ENCODE measurements at regions not wholly inside any gene's neighbourhood (a gene's known extent, or its start where the extent isn't known, plus 50 kb on each side); places are given as distances from the start of the nearest gene placed in this dataset.
A peak's percentile ranks its signal among the peaks of the same experiment; 100 is the strongest.
"Not testable (repeated sequence)": the region's sequence is repeated elsewhere in the genome, so short reads cannot be mapped to it uniquely, and the experiment has no call there.

DNA sequence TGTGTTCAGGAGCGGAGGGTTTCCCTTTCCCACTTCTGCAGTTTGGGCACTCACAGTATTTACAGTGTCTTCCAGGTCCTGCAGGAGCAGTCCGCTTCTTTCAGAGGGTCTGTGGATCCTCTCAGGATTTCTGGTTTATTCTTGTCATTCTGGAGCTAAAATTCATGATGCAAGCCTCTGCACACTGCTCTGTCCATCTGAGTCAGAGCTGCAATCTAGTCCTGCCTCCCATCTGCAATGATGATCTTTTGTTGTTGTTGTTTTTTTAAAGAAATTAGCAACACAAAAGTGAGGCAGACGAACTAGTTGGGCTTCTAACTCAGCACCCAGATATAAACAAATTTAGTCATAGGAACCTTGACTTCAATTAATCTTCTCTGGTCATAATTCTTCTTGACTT lies 86.5 kb downstream of the DLEU7 start:
- Histone ChIP-seq H3K4me1 (ENCODE audit: control insufficient read depth in 2 of 2, insufficient read depth in 2 of 2, low read length in 1 of 2) (peaks cover 2 to 4% of the 10 kb centered on the region in 2 donors), H3K27me3 (ENCODE audit: control insufficient read depth in 1 of 2, insufficient read depth in 2 of 2, low read length in 2 of 2) (no peaks in the 10 kb centered on the region), H3K9me3 (ENCODE audit: control insufficient read depth in 2 of 2, insufficient read depth in 1 of 2, low read depth in 1 of 2, low read length in 1 of 2) (peaks cover 3 to 4% of the 10 kb centered on the region in 2 donors), H3K27ac (ENCODE audit: low read depth in 2 of 2, low read length in 1 of 2) (peak overlapping the region; percentile 80 to 92), H3K4me3 (ENCODE audit: low read depth in 1 of 2, low read length in 2 of 2) (no peak overlapping the region), H3K36me3 (ENCODE audit: control insufficient read depth in 2 of 2, insufficient read depth in 2 of 2, low read length in 1 of 2) (no peaks in the 10 kb centered on the region)
- WGBS, 2 donors = 51 to 66% methylated on average over 3 of the region's 3 CpGs

DNA sequence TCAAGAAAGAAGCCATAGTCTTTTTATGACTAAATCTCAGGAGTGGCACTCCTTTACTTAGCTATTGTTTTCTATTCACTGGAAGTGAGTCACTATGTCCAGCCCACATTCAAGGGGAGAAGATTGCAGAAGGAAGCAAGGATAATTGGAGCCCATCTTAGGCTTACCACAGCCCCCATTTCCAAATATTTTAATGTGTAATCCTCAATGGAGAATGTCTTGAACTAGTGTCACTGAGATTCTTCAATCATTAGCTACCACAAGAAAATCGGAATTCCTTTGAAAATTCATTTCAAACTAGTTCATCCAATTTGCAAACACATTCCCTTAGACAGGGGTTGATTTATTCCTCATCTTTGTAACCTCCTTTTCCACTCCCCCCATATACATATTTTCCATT lies 84.7 kb downstream of the DLEU7 start:
- H3K4me3 ChIP-seq (ENCODE audit: low read depth in 1 of 2, low read length in 2 of 2) = no peak overlapping the region
- peaks cover 3 to 4% of the 10 kb centered on the region in 2 donors for H3K9me3 ChIP-seq (ENCODE audit: control insufficient read depth in 2 of 2, insufficient read depth in 1 of 2, low read depth in 1 of 2, low read length in 1 of 2)
- no peaks in the 10 kb centered on the region for H3K27me3 ChIP-seq (ENCODE audit: control insufficient read depth in 1 of 2, insufficient read depth in 2 of 2, low read length in 2 of 2)
- 92 to 97% methylated on average over 1 of the region's 1 CpG for WGBS, 2 donors
- H3K4me1 ChIP-seq (ENCODE audit: control insufficient read depth in 2 of 2, insufficient read depth in 2 of 2, low read length in 1 of 2) = peaks cover 2 to 4% of the 10 kb centered on the region in 2 donors
- no peaks in the 10 kb centered on the region for H3K36me3 ChIP-seq (ENCODE audit: control insufficient read depth in 2 of 2, insufficient read depth in 2 of 2, low read length in 1 of 2)
- peak overlapping the region in 1 of 2 donors; percentile 42 for H3K27ac ChIP-seq (ENCODE audit: low read depth in 2 of 2, low read length in 1 of 2)

DNA sequence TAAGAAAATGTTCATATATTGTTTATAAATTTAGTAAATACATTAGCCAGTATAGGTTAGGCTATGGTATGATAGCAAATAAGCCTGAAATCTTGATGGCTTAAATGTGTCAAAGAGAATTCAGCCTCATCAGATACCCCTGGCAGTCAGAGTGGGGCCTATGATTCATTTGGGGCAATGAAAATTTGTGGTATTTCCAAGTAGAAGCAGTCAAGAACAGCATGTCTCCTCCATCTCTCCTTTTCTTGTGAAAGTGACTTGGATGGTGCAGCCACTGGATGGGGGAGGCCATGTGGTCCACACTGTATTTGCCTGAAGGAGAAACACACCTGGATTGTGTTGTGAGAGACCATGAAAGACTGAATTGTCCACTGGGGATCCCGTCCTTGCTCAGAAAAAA lies 82.7 kb downstream of the DLEU7 start:
- 75 to 91% methylated on average over 1 of the region's 1 CpG for WGBS, 2 donors

DNA sequence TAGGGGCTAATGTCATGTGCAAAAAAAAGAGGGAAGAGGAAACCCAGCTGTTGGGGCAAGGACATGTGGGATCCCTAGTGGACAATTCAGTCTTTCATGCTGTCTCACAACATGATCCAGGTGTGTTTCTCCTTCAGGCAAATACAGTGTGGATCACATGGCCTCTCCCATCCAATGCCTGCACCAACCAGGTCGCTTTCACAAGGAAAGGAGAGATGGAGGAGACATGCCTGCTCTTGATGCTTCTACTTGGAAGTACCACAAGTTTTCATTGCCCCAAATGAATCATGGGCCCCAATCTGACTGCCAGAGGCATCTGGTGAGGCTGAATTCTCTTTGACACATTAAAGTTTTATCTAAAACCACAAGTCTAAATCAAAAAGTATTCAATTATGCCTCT lies 82.1 kb downstream of the DLEU7 start:
- Histone ChIP-seq H3K4me1 (ENCODE audit: control insufficient read depth in 2 of 2, insufficient read depth in 2 of 2, low read length in 1 of 2) (peaks cover under 1 to 1% of the 10 kb centered on the region in 2 donors), H3K9me3 (ENCODE audit: control insufficient read depth in 2 of 2, insufficient read depth in 1 of 2, low read depth in 1 of 2, low read length in 1 of 2) (peaks cover 3 to 4% of the 10 kb centered on the region in 2 donors), H3K27me3 (ENCODE audit: control insufficient read depth in 1 of 2, insufficient read depth in 2 of 2, low read length in 2 of 2) (no peaks in the 10 kb centered on the region), H3K36me3 (ENCODE audit: control insufficient read depth in 2 of 2, insufficient read depth in 2 of 2, low read length in 1 of 2) (no peaks in the 10 kb centered on the region), H3K4me3 (ENCODE audit: low read depth in 1 of 2, low read length in 2 of 2) (no peak overlapping the region), H3K27ac (ENCODE audit: low read depth in 2 of 2, low read length in 1 of 2) (peak overlapping the region in 1 of 2 donors; percentile 19)
- 58 to 68% methylated on average over 1 of the region's 1 CpG for WGBS, 2 donors

More for the DNA sequence above, 82.7 kb downstream of the DLEU7 start:
- Histone ChIP-seq H3K27ac (ENCODE audit: low read depth in 2 of 2, low read length in 1 of 2) (no peak overlapping the region), H3K36me3 (ENCODE audit: control insufficient read depth in 2 of 2, insufficient read depth in 2 of 2, low read length in 1 of 2) (no peaks in the 10 kb centered on the region), H3K4me3 (ENCODE audit: low read depth in 1 of 2, low read length in 2 of 2) (no peak overlapping the region), H3K4me1 (ENCODE audit: control insufficient read depth in 2 of 2, insufficient read depth in 2 of 2, low read length in 1 of 2) (peaks cover 2 to 4% of the 10 kb centered on the region in 2 donors), H3K9me3 (ENCODE audit: control insufficient read depth in 2 of 2, insufficient read depth in 1 of 2, low read depth in 1 of 2, low read length in 1 of 2) (peaks cover 3 to 4% of the 10 kb centered on the region in 2 donors), H3K27me3 (ENCODE audit: control insufficient read depth in 1 of 2, insufficient read depth in 2 of 2, low read length in 2 of 2) (no peaks in the 10 kb centered on the region)

DNA sequence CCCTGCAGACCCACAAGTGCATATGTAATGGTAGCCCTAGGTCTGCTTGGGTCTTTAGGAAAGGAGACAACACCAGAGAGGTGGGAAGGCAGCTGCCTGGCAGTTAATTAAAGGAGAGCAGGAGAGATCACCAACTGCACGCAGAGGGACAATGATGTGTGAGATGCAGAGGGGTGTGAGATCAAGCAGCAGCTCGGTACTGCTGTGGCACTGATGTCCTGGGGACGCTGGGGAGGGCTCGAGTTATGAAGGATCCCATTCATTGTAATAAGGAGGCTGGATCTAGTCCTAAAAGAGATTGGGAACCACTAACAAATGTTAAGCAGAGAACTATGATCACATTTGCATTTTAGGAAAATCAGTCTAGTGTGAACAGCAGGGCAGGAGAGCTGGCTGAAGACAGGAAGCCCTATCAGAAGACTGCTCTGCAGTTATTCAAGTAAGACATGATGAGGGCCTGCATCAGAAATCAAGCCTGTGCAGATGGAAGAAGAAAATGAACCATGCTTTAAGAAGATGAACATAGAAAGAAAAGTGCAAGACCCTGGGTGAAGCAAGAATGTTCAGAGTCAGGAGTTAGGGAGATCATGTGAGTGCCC lies 80.4 kb downstream of the DLEU7 start:
- no peak overlapping the region for H3K4me3 ChIP-seq (ENCODE audit: low read depth in 1 of 2, low read length in 2 of 2)
- 84 to 93% methylated on average over 4 of the region's 4 CpGs for WGBS, 2 donors
- no peak overlapping the region for H3K27ac ChIP-seq (ENCODE audit: low read depth in 2 of 2, low read length in 1 of 2)
- no peaks in the 10 kb centered on the region for H3K4me1 ChIP-seq (ENCODE audit: control insufficient read depth in 2 of 2, insufficient read depth in 2 of 2, low read length in 1 of 2)
- H3K36me3 ChIP-seq (ENCODE audit: control insufficient read depth in 2 of 2, insufficient read depth in 2 of 2, low read length in 1 of 2) = no peaks in the 10 kb centered on the region
- H3K9me3 ChIP-seq (ENCODE audit: control insufficient read depth in 2 of 2, insufficient read depth in 1 of 2, low read depth in 1 of 2, low read length in 1 of 2) = peaks cover 3 to 4% of the 10 kb centered on the region in 2 donors
- no peaks in the 10 kb centered on the region for H3K27me3 ChIP-seq (ENCODE audit: control insufficient read depth in 1 of 2, insufficient read depth in 2 of 2, low read length in 2 of 2)

DNA sequence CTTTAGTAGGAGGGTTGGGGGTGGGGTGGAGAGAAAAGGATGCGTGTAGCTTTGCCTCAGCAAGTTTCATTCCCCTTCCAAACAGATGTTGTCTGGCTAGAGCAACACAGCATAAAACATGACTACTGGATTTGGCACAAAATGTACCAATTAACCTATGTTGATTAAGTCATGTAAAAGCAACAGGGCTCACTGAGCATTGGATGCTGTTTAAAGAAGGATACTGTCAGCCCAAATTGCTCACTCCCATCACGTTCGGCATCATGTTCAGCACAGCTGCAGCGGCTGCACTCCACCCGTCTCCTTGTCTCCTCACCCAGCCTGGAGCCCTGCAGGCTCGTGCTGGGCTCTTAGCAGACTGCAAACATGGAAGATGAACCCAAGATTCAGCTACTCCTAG lies 77.5 kb downstream of the DLEU7 start:
- 69 to 73% methylated on average over 6 of the region's 6 CpGs for WGBS, 2 donors
- Histone ChIP-seq H3K9me3 (ENCODE audit: control insufficient read depth in 2 of 2, insufficient read depth in 1 of 2, low read depth in 1 of 2, low read length in 1 of 2) (no peaks in the 10 kb centered on the region), H3K4me3 (ENCODE audit: low read depth in 1 of 2, low read length in 2 of 2) (no peak overlapping the region), H3K4me1 (ENCODE audit: control insufficient read depth in 2 of 2, insufficient read depth in 2 of 2, low read length in 1 of 2) (no peaks in the 10 kb centered on the region), H3K27me3 (ENCODE audit: control insufficient read depth in 1 of 2, insufficient read depth in 2 of 2, low read length in 2 of 2) (no peaks in the 10 kb centered on the region), H3K36me3 (ENCODE audit: control insufficient read depth in 2 of 2, insufficient read depth in 2 of 2, low read length in 1 of 2) (no peaks in the 10 kb centered on the region), H3K27ac (ENCODE audit: low read depth in 2 of 2, low read length in 1 of 2) (no peak overlapping the region)

DNA sequence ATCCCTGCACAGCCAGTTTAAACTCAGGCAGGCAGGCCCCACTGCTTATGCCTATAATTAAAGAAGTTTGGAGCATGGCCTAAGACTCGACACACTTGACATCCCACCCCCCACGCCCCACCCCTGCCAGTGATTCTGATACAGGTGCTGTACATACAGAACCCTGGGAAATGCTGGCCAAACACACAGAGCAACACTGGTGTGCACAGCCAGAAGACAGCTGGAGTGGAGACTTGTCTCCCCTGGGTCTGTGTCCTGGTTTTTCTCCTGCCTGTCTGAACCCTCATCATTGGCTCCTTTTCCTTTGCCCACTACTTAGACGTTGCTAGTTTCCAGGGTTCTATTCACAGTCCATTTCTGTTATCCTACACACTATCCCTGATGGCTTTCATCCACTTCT lies 76.8 kb downstream of the DLEU7 start:
- Histone ChIP-seq H3K9me3 (ENCODE audit: control insufficient read depth in 2 of 2, insufficient read depth in 1 of 2, low read depth in 1 of 2, low read length in 1 of 2) (no peaks in the 10 kb centered on the region), H3K4me3 (ENCODE audit: low read depth in 1 of 2, low read length in 2 of 2) (no peak overlapping the region), H3K27ac (ENCODE audit: low read depth in 2 of 2, low read length in 1 of 2) (no peak overlapping the region), H3K36me3 (ENCODE audit: control insufficient read depth in 2 of 2, insufficient read depth in 2 of 2, low read length in 1 of 2) (no peaks in the 10 kb centered on the region), H3K4me1 (ENCODE audit: control insufficient read depth in 2 of 2, insufficient read depth in 2 of 2, low read length in 1 of 2) (no peaks in the 10 kb centered on the region), H3K27me3 (ENCODE audit: control insufficient read depth in 1 of 2, insufficient read depth in 2 of 2, low read length in 2 of 2) (no peaks in the 10 kb centered on the region)
- WGBS, 2 donors = 66 to 73% methylated on average over 3 of the region's 3 CpGs

DNA sequence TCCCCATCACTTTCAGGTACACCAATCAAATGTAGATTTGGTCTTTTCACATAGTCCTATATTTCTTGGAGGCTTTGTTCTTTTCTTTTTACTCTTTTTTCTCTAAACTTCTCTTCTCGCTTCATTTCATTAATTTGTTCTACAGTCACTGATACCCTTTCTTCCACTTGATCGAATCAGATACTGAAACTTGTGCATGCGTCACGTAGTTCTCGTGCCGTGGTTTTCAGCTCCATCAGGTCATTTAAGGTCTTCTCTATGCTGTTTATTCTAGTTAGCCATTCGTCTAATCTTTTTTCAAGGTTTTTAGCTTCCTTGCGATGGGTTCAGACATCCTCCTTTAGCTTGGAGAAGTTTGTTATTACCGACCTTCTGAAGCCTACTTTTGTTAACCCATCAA lies 70.6 kb downstream of the DLEU7 start:
- 87% methylated on average over 9 of the region's 9 CpGs for WGBS, 2 donors
- H3K4me1 ChIP-seq (ENCODE audit: control insufficient read depth in 2 of 2, insufficient read depth in 2 of 2, low read length in 1 of 2); H3K36me3 ChIP-seq (ENCODE audit: control insufficient read depth in 2 of 2, insufficient read depth in 2 of 2, low read length in 1 of 2); H3K4me3 ChIP-seq (ENCODE audit: low read depth in 1 of 2, low read length in 2 of 2); H3K27ac ChIP-seq (ENCODE audit: low read depth in 2 of 2, low read length in 1 of 2); H3K27me3 ChIP-seq (ENCODE audit: control insufficient read depth in 1 of 2, insufficient read depth in 2 of 2, low read length in 2 of 2); H3K9me3 ChIP-seq (ENCODE audit: control insufficient read depth in 2 of 2, insufficient read depth in 1 of 2, low read depth in 1 of 2, low read length in 1 of 2): not testable (repeated sequence)
